K562 (cell line): ENCODE measurements at regions not wholly inside any gene's neighbourhood (a gene's known extent, or its start where the extent isn't known, plus 50 kb on each side); places are given as distances from the start of the nearest gene placed in this dataset.

Experiments
- ATAC-seq: fragments of 200-7000 bp; cut with Tn5 transposase; 3 replicates; pipeline ENCODE4 v1.9.1; 2020; ENCODE audit warnings: moderate library complexity
- BruUV-seq: library from RNA; stranded (reverse); fragments of 400-500 nt; replicated peaks from 2 replicates; lab custom pipeline; 2021; lab: Mats Ljungman, UMichigan
- CTCF ChIA-PET: fragments of 300-600 bp; formaldehyde crosslinking; extraction: SDS; loops from one replicate; lab custom pipeline; 2021; ENCODE audit warnings: low intra/inter-chr PET ratio; lab: Yijun Ruan, JAX
- POLR2A ChIA-PET: fragments of 300-600, 350-650 bp; sonication (Branson Sonifier 250); formaldehyde crosslinking; extraction: SDS; loops from one replicate; lab custom pipeline; 2021; ENCODE audit warnings: antibody characterized with exemption, inconsistent platforms; lab: Yijun Ruan, JAX
- DNase-seq, 4 experiments: peaks; one replicate each; pipeline versions ENCODE4 v3.0.0 to v3.0.0-alpha.2; 2011 to 2018; ENCODE audit warnings: low spot score in 3 of 4, mixed read lengths in 3 of 4; ENCODE audit errors: extremely low read depth in 1 of 4
- FAIRE-seq: peaks from 2 replicates; lab custom pipeline; 2011; peaks lifted over from hg19 to GRCh38; lab: Jason Lieb, UNC
- H2AFZ ChIP-seq: 2 replicates; pipeline ENCODE4 v1.6.0; 2011; ENCODE audit warnings: low read depth, low read length, control low read depth, inconsistent platforms
- H3K27ac ChIP-seq: fragments of 200-600 bp; 3 replicates; pipeline ENCODE4 v1.8.0; 2011; ENCODE audit warnings: low read depth, mild to moderate bottlenecking, control low read depth, inconsistent platforms, low read length, moderate library complexity, mixed read lengths; ENCODE audit errors: extremely low read depth
- H3K27me3 ChIP-seq, 2 experiments: fragments of 300-600 bp in 1 of 2; 2 replicates in 1 of 2; 3 replicates in 1 of 2; pipeline versions ENCODE4 v1.6.0 to v1.8.0; 2011; ENCODE audit warnings: inconsistent platforms in 2 of 2, low read length in 2 of 2, mild to moderate bottlenecking in 1 of 2, mixed read lengths in 1 of 2, moderate library complexity in 1 of 2; ENCODE audit not compliant: control insufficient read depth in 2 of 2, insufficient read depth in 2 of 2
- H3K36me3 ChIP-seq: fragments of 300-600 bp; 3 replicates; pipeline ENCODE4 v1.8.0; 2011; ENCODE audit warnings: mild to moderate bottlenecking, low read length, inconsistent platforms; ENCODE audit not compliant: control insufficient read depth, insufficient read depth
- H3K4me1 ChIP-seq, 2 experiments: fragments of 200-600 bp in 1 of 2; replicated peaks in 1 of 2; 2 replicates in 1 of 2; 3 replicates in 1 of 2; pipeline versions ENCODE4 v1.5.1 to v1.8.0; 2011; ENCODE audit warnings: inconsistent platforms in 2 of 2, low read length in 2 of 2, mild to moderate bottlenecking in 1 of 2, mixed read lengths in 1 of 2, moderate library complexity in 1 of 2; ENCODE audit not compliant: control insufficient read depth in 2 of 2, insufficient read depth in 2 of 2
- H3K4me2 ChIP-seq: 2 replicates; pipeline ENCODE4 v1.6.1; 2011; ENCODE audit warnings: low read length, control low read depth, inconsistent platforms, mixed read lengths; ENCODE audit not compliant: insufficient read depth
- H3K4me3 ChIP-seq: fragments of 200-600 bp; sonication (generic), shearing (Covaris generic); 2 replicates; pipeline ENCODE4 v1.5.1; 2016; ENCODE audit warnings: control low read depth, inconsistent platforms
- H3K79me2 ChIP-seq: fragments of 200-600 bp; 3 replicates; pipeline ENCODE4 v1.8.0; 2011; ENCODE audit warnings: low read length, inconsistent platforms; ENCODE audit not compliant: control insufficient read depth, insufficient read depth
- H3K9ac ChIP-seq, 2 experiments: 2 replicates each; pipeline versions ENCODE4 v1.6.0 to v1.6.1; 2011; ENCODE audit warnings: low read depth in 2 of 2, low read length in 2 of 2, control low read depth in 1 of 2, inconsistent platforms in 1 of 2, mild to moderate bottlenecking in 1 of 2, mixed read lengths in 1 of 2; ENCODE audit not compliant: insufficient read depth in 1 of 2
- H3K9me1 ChIP-seq: one replicate; pipeline ENCODE4 v1.6.0; 2011; ENCODE audit warnings: inconsistent platforms, mild to moderate bottlenecking, low read length, moderate library complexity; ENCODE audit not compliant: control insufficient read depth, insufficient read depth
- H3K9me3 ChIP-seq: replicated peaks from 2 replicates; pipeline ENCODE4 v1.5.1; 2011; ENCODE audit warnings: low read depth, low read length, inconsistent platforms; ENCODE audit not compliant: control insufficient read depth, insufficient read depth
- H4K20me1 ChIP-seq: replicated peaks from 2 replicates; pipeline ENCODE4 v1.6.1; 2011; ENCODE audit warnings: low read length, inconsistent platforms, mixed read lengths; ENCODE audit not compliant: control insufficient read depth, insufficient read depth
- BACH1 ChIP-seq: fragments of 200-800 bp; sonication (Bioruptor generic); IDR thresholded peaks from 2 replicates; pipeline ENCODE4 v1.6.1; 2016; ENCODE audit warnings: missing genetic modification characterization, missing compliant biosample characterization
- HCFC1 ChIP-seq: IDR thresholded peaks from 2 replicates; pipeline ENCODE4 v1.6.1; 2012; ENCODE audit warnings: low read depth, low read length, improper control_type of control experiment
- HDAC1 ChIP-seq, 2 experiments: fragments of 450-650 bp; IDR thresholded peaks; 2 replicates each; pipeline ENCODE4 v1.6.1; 2016 to 2017; ENCODE audit warnings: inconsistent platforms in 1 of 2, mild to moderate bottlenecking in 1 of 2, moderate library complexity in 1 of 2
- MAFK ChIP-seq: IDR thresholded peaks from 2 replicates; pipeline ENCODE4 v1.6.1; 2011; ENCODE audit warnings: low read length, improper control_type of control experiment
- NFRKB ChIP-seq: fragments of 450-650 bp; IDR thresholded peaks from 2 replicates; pipeline ENCODE4 v1.6.1; 2016; ENCODE audit warnings: low read depth
- WGBS: fragments of 100-300 bp; shearing (Covaris generic); methylation state at CpG from one replicate; pipeline ENCODE4 v1.1.6; 2016; ENCODE audit warnings: low coverage, mixed read lengths; ENCODE audit not compliant: insufficient coverage; ENCODE audit errors: missing lambda C conversion rate; 5-methylcytosine and 5-hydroxymethylcytosine counted together
- in situ Hi-C: fragments of 300-500 bp; cut with MboI; formaldehyde crosslinking; loops from 4 replicates; pipeline ENCODE4 v1.15.0; 2018; ENCODE audit warnings: inconsistent platforms, mixed read lengths
- intact Hi-C: fragments of 100-400 bp; cut with micrococcal nuclease; formaldehyde crosslinking; loops from 2 replicates; pipeline ENCODE4 v1.14.2; 2022
- TF ChIP-seq, protein P1 (sequence below): sonication (generic); formaldehyde crosslinking; IDR thresholded peaks from 2 replicates; pipeline ENCODE4 v1.8.0; 2023; ENCODE audit warnings: mild to moderate bottlenecking, missing genetic modification reagents
- TF ChIP-seq, protein P2 (sequence below), 3 experiments: IDR thresholded peaks in 2 of 3; conservative IDR thresholded peaks in 1 of 3; 2 replicates each; pipeline ENCODE4 v1.5.1; 2011 to 2012; ENCODE audit warnings: low read length in 3 of 3, mild to moderate bottlenecking in 3 of 3, control low read depth in 2 of 3, improper control_type of control experiment in 1 of 3, inconsistent platforms in 1 of 3, low read depth in 1 of 3, mixed read lengths in 1 of 3, moderate library complexity in 1 of 3; ENCODE audit not compliant: insufficient read depth in 2 of 3

DNA sequence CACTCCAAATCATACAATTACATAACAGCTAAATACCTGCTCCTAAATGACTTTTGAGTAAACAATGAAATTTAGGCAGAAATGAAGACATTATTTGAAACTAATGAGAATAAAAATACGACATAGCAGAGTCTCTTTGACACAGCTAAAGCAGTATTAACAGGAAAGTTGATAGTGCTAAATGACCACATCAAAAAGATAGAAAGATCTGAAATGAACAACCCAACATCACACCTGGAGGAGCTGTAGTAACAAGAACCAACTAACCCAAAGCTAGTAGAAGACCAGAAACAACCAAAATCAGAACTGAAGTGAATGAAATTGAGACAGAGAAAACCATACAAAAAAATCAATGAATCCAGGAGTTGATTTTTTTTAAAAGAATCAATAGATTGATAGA lies 257.8 kb downstream of the ARAP2 start:
- in situ Hi-C loops: no loop called here
- Histone ChIP-seq H3K79me2 (no peaks in the 10 kb centered on the region), H3K27me3 (no peaks in the 10 kb centered on the region), H3K9ac (no peak overlapping the region), H3K27ac (no peak overlapping the region), H3K4me3 (no peak overlapping the region), H3K9me1 (no peaks in the 10 kb centered on the region), H3K36me3 (no peaks in the 10 kb centered on the region), H2AFZ (no peak overlapping the region), H3K9me3 (no peaks in the 10 kb centered on the region), H4K20me1 (no peaks in the 10 kb centered on the region), H3K4me1 (no peaks in the 10 kb centered on the region), H3K4me2 (no peak overlapping the region)
- intact Hi-C loops: no loop called here
- DNase-seq (no peak), ATAC-seq (no peak), FAIRE-seq (no peak)
- BruUV-seq: no TSS peak
- ChIA-PET CTCF (no interaction called here), POLR2A (no interaction called here)
- WGBS: 0% methylated on average over 1 of the region's 1 CpG
- TF ChIP-seq, protein P1, sequence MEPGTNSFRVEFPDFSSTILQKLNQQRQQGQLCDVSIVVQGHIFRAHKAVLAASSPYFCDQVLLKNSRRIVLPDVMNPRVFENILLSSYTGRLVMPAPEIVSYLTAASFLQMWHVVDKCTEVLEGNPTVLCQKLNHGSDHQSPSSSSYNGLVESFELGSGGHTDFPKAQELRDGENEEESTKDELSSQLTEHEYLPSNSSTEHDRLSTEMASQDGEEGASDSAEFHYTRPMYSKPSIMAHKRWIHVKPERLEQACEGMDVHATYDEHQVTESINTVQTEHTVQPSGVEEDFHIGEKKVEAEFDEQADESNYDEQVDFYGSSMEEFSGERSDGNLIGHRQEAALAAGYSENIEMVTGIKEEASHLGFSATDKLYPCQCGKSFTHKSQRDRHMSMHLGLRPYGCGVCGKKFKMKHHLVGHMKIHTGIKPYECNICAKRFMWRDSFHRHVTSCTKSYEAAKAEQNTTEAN (CRISPR knock-in tag): no peak
- no peak for TF ChIP-seq HDAC1 (IDR thresholded peaks at IDR 0.05)
- no peak for TF ChIP-seq BACH1 (tag)
- no peak for TF ChIP-seq HCFC1

DNA sequence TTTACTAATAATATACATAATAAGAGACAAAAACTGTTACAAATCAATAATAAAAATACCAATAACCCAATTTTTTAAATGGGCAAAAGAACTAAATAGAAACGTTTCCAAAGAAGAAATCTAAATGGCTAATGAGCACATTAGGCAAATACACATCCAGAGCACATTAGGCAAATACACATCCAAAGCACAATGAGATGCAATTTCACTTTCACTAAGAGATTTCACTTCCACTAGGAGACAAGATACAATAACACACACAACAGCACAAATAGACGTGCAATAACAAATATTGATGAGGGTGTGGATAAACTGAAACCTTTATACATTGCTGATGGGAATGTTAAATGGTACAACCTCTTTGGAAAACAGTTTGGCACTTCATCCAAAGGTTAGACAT lies 250.7 kb downstream of the ARAP2 start:
- CTCF ChIA-PET: no interaction called here
- Histone ChIP-seq H3K36me3 (no peaks in the 10 kb centered on the region), H3K4me3 (no peak overlapping the region), H3K79me2 (no peaks in the 10 kb centered on the region), H3K27me3 (no peaks in the 10 kb centered on the region), H4K20me1 (no peaks in the 10 kb centered on the region), H3K4me2 (no peak overlapping the region), H3K27ac (no peak overlapping the region), H3K9me1 (no peaks in the 10 kb centered on the region), H3K9me3 (no peaks in the 10 kb centered on the region), H3K4me1 (no peaks in the 10 kb centered on the region), H3K9ac (no peak overlapping the region), H2AFZ (no peak overlapping the region)
- intact Hi-C loops (no loop called here), in situ Hi-C loops (no loop called here)
- FAIRE-seq (no peak), DNase-seq (no peak), ATAC-seq (no peak)
- no TSS peak for BruUV-seq
- POLR2A ChIA-PET: no interaction called here
- WGBS: 0% methylated on average over 2 of the region's 2 CpGs
- TF ChIP-seq MAFK (no peak), NFRKB (no peak)
- TF ChIP-seq, protein P2, sequence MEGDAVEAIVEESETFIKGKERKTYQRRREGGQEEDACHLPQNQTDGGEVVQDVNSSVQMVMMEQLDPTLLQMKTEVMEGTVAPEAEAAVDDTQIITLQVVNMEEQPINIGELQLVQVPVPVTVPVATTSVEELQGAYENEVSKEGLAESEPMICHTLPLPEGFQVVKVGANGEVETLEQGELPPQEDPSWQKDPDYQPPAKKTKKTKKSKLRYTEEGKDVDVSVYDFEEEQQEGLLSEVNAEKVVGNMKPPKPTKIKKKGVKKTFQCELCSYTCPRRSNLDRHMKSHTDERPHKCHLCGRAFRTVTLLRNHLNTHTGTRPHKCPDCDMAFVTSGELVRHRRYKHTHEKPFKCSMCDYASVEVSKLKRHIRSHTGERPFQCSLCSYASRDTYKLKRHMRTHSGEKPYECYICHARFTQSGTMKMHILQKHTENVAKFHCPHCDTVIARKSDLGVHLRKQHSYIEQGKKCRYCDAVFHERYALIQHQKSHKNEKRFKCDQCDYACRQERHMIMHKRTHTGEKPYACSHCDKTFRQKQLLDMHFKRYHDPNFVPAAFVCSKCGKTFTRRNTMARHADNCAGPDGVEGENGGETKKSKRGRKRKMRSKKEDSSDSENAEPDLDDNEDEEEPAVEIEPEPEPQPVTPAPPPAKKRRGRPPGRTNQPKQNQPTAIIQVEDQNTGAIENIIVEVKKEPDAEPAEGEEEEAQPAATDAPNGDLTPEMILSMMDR (IDR thresholded peaks at IDR 0.05 in 2 of 3, conservative IDR thresholded peaks at IDR 0.05 in 1 of 3; ENCODE audit: insufficient read depth in 2 of 3, low read depth in 1 of 3, low read length in 3 of 3): no peak
